GM10266 (cell line): ENCODE measurements at regions not wholly inside any gene's neighbourhood (a gene's known extent, or its start where the extent isn't known, plus 50 kb on each side); places are given as distances from the start of the nearest gene placed in this dataset.

ENCODE experiments used
- DNase-seq: peaks from one replicate; pipeline ENCODE4 v3.0.0; 2012; ENCODE audit errors: extremely low spot score
- CTCF ChIP-seq: IDR thresholded peaks from 2 replicates; pipeline ENCODE4 v1.5.1; 2012; ENCODE audit warnings: mild to moderate bottlenecking, low read depth; ENCODE audit not compliant: control insufficient read depth, insufficient read depth; ENCODE audit errors: missing control alignments

GRCh38 chr14:46300765-46301164, 350.8 kb downstream of the RPL10L start:
- no peak for DNase-seq
- no peak for TF ChIP-seq CTCF

DNA sequence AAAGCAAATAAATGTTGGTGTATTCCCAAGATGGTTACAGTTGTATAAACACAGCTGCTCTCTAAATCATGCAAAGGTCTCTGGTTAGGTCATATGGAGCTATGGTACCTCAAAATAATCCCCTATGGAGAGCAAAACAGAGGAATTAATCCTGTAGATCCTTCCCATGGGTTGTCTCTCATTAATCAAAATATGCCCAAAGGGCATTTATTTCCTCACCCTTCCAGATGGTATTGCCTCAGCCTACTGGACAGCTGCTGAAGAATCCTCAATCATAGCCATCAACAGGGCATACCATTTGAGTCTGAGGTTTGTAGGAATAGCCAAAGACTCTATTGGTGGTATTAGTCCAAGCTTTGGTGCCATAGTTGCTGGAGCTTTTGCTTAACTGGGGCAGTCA, 360.9 kb downstream of the RPL10L start:
- no peak for TF ChIP-seq CTCF
- no peak for DNase-seq

GRCh38 chr14:46279776-46280175, 371.8 kb downstream of the RPL10L start:
- no peak for DNase-seq
- no peak for TF ChIP-seq CTCF

GRCh38 chr14:46279327-46279726, 372.3 kb downstream of the RPL10L start:
- TF ChIP-seq CTCF: no peak
- no peak for DNase-seq

GRCh38 chr14:46259536-46259935, 392.0 kb downstream of the RPL10L start:
- no peak for DNase-seq
- no peak for TF ChIP-seq CTCF

DNA sequence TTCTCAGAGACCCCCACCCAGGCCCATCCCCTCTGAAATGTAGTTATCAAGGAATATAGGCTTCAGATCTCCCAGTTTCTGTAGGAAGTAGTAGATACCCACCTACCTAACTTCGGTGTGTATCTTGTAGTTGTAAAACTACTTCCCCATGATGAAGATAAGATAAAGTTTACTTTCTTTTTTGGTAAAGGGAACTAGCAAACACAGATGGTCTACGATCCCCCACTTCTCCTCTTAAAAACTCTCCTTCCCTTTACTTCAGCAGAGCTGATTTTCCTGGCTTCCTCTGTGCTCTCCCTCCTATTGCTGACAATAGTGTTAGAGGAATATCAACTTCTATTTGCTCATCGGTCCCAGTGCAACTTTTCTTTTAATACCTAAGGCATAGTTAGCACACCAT, 395.2 kb downstream of the RPL10L start:
- no peak for DNase-seq
- no peak for TF ChIP-seq CTCF

DNA sequence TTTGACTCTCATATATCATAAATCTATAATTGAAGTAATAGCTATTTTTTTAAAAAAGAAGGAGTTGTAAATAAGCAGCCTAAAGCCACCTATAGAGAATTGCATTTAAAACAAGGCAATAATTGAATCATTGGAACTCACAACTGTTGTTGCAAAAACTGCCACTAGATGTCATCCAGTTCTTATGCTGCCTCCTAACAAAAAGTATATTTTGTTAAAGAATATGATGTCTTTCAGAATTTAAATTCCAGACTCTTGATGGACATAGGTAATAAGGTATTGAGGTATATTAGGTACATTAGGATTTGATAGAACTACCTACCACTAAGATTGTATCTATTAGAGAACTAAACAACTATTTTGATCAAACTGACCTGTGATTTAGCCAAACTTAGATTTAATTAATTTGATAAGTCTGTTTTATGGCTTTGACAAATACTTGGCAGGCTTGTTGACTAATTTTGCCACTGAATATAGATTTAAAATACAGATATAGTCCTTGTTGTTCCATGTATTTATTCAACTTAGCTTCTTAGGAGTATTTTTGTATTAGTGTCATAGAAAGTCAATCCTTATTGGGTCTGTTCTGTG, 401.4 kb downstream of the RPL10L start:
- peak; percentile 8 for DNase-seq
- peak; percentile 41 for TF ChIP-seq CTCF
